Endothelial cell of umbilical vein (primary cell): ENCODE measurements at regions not wholly inside any gene's neighbourhood (a gene's known extent, or its start where the extent isn't known, plus 50 kb on each side); places are given as distances from the start of the nearest gene placed in this dataset.

Experiments used
- EZH2 ChIP-seq: IDR thresholded peaks from 2 replicates; pipeline ENCODE4 v1.6.1; 2012; ENCODE audit warnings: borderline replicate concordance, low read depth, mild to moderate bottlenecking, moderate library complexity, low read length, inconsistent platforms; ENCODE audit not compliant: severe bottlenecking
- GATA2 ChIP-seq: IDR thresholded peaks from 2 replicates; pipeline ENCODE4 v1.7.0; 2011; ENCODE audit warnings: low read depth, mild to moderate bottlenecking, moderate library complexity, mixed read lengths, low read length; ENCODE audit not compliant: insufficient read length, insufficient read depth
- JUN ChIP-seq: IDR thresholded peaks from 2 replicates; pipeline ENCODE4 v1.6.1; 2011; ENCODE audit warnings: borderline replicate concordance, low read depth; ENCODE audit not compliant: insufficient read length, insufficient read depth
- POLR2A ChIP-seq: IDR thresholded peaks from 2 replicates; pipeline ENCODE4 v1.6.1; 2012; ENCODE audit warnings: low read depth, mild to moderate bottlenecking, control low read depth, low read length
- POLR2AphosphoS5 ChIP-seq: IDR thresholded peaks from 2 replicates; pipeline ENCODE4 v1.6.1; 2012; ENCODE audit warnings: low read depth, mild to moderate bottlenecking, control low read depth, low read length, moderate library complexity; ENCODE audit not compliant: insufficient read depth
- TF ChIP-seq, protein P1 (sequence below), 2 donors: IDR thresholded peaks; 1 replicate in 1 of 2; 2 replicates in 1 of 2; pipeline ENCODE4 v1.5.1; 2011; ENCODE audit warnings: low read length in 2 of 2, mild to moderate bottlenecking in 2 of 2, moderate library complexity in 2 of 2, control low read depth in 1 of 2, inconsistent platforms in 1 of 2, low read depth in 1 of 2; ENCODE audit not compliant: insufficient read depth in 1 of 2; ENCODE audit errors: extremely low read depth in 1 of 2
- TF ChIP-seq, protein P2 (sequence below): IDR thresholded peaks from 2 replicates; pipeline ENCODE4 v1.6.1; 2011; ENCODE audit not compliant: insufficient read depth, insufficient read length

DNA sequence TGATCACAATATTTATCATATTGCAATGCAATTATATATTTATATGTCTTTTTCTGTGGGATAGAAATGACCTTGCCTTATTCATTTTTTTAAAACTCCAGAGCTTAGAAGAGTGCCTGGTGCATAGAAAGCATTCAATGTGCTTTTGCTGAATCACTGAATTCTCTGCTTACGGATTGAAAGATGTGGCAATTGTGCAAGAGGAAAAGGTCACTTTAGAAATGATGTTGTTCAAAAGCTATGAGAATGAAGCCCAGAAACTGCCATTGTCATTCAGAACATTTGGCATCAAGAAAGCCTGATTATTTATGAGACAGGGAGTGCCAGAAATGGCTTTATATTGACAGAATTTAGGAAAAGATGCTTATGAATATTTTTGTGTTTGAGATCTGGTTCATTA, 678.6 kb upstream of the CDH2 start:
- TF ChIP-seq POLR2A: no peak
- TF ChIP-seq, protein P1, sequence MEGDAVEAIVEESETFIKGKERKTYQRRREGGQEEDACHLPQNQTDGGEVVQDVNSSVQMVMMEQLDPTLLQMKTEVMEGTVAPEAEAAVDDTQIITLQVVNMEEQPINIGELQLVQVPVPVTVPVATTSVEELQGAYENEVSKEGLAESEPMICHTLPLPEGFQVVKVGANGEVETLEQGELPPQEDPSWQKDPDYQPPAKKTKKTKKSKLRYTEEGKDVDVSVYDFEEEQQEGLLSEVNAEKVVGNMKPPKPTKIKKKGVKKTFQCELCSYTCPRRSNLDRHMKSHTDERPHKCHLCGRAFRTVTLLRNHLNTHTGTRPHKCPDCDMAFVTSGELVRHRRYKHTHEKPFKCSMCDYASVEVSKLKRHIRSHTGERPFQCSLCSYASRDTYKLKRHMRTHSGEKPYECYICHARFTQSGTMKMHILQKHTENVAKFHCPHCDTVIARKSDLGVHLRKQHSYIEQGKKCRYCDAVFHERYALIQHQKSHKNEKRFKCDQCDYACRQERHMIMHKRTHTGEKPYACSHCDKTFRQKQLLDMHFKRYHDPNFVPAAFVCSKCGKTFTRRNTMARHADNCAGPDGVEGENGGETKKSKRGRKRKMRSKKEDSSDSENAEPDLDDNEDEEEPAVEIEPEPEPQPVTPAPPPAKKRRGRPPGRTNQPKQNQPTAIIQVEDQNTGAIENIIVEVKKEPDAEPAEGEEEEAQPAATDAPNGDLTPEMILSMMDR (IDR thresholded peaks at IDR 0.05; ENCODE audit: extremely low read depth in 1 of 2, insufficient read depth in 1 of 2, low read depth in 1 of 2, low read length in 2 of 2): no peak
- no peak for TF ChIP-seq EZH2
- no peak for TF ChIP-seq POLR2AphosphoS5
- no peak for TF ChIP-seq GATA2
- TF ChIP-seq JUN: no peak
- TF ChIP-seq, protein P2, sequence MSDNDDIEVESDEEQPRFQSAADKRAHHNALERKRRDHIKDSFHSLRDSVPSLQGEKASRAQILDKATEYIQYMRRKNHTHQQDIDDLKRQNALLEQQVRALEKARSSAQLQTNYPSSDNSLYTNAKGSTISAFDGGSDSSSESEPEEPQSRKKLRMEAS: no peak
